Amniotic epithelial cell (primary cell): ENCODE measurements at regions not wholly inside any gene's neighbourhood (a gene's known extent, or its start where the extent isn't known, plus 50 kb on each side); places are given as distances from the start of the nearest gene placed in this dataset.
"Not testable (repeated sequence)": the region's sequence is repeated elsewhere in the genome, so short reads cannot be mapped to it uniquely, and the experiment has no call there.

ENCODE experiments used
- DNase-seq: peaks from one replicate; pipeline ENCODE4 v3.0.0-alpha.2; 2010; ENCODE audit warnings: low read depth

DNA sequence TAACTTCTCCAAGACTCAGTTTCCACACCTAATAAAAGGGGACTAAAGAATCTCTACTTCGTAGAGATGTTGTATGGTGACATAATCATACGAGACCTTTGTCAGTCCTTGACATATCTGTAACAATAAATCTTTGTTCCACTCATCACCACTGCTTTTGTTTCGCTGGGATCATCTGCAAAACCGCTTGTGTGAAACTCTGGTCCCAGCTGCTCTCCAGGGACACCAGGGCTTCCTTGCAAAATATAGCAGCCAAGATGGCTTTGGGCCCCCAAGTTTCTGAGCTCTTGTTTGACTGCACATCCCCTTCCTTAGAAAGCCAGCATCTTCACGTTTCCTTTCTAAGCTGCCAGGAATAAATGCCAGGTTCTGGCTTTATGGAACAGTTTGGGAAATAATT, 110.5 kb upstream of the RRN3 start:
- not testable (repeated sequence) for DNase-seq

DNA sequence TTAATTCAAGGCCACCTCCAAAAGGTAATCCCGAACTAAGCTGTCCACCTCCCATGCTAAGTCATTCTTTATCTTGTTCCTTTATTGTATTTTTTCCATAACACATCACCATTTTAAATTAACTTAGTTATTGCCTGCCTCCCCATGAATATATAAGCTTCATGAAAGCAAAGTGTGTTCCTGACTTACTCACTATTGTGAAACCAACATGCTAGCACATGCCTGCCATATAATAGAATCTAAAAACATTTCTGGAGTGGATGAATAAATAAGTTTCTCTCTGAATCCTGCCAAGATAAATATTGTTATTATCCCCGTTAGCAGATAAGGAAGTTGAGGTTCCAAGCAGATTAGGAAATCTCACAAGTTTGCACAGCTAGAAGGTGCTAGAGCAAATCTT, 98.7 kb upstream of the RRN3 start:
- DNase-seq, result peak; percentile 0

DNA sequence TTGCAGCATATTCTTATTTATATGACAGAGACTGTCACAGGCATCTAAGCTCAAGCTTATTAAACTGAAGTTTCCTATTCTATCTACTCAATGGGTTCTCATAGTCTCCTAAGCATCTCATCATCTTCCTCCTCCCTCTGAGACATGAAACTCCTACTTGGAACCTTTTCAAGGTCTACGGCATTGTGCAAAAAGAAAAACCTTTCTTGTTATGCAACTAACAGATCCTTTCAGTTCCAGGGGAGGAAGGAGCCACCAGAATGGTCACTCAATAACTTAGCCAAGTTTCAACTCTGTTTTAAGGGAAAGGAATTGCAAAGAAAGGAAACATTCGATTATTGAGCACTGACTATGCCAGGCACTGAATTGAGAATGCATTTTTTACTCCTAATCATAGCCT, 98.1 kb upstream of the RRN3 start:
- DNase-seq, result not testable (repeated sequence)

DNA sequence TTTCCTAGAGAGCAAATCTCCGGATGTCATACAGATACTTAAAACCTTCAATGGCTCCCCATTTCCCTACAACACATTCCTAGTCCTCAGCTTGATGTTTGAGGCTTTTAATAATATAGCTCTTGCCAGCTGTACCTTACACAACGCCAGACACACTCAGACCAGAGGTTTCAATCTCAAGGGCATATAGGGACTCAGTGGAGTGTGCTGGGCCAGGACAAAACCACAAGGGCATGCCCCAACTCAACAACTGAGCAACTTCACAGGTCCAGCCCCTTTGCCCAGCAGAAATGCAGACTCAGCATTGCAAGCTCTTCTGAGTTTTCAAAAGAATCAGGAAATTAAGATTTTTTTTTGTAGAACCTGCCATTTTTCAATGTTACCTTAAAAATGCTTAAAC, 95.4 kb upstream of the RRN3 start:
- not testable (repeated sequence) for DNase-seq
